ENCODE measurements at regions not wholly inside any gene's neighbourhood (a gene's known extent, or its start where the extent isn't known, plus 50 kb on each side); places are given as distances from the start of the nearest gene placed in this dataset.
A peak's percentile ranks its signal among the peaks of the same experiment; 100 is the strongest.
"Not testable (repeated sequence)": the region's sequence is repeated elsewhere in the genome, so short reads cannot be mapped to it uniquely, and the experiment has no call there.

DNA sequence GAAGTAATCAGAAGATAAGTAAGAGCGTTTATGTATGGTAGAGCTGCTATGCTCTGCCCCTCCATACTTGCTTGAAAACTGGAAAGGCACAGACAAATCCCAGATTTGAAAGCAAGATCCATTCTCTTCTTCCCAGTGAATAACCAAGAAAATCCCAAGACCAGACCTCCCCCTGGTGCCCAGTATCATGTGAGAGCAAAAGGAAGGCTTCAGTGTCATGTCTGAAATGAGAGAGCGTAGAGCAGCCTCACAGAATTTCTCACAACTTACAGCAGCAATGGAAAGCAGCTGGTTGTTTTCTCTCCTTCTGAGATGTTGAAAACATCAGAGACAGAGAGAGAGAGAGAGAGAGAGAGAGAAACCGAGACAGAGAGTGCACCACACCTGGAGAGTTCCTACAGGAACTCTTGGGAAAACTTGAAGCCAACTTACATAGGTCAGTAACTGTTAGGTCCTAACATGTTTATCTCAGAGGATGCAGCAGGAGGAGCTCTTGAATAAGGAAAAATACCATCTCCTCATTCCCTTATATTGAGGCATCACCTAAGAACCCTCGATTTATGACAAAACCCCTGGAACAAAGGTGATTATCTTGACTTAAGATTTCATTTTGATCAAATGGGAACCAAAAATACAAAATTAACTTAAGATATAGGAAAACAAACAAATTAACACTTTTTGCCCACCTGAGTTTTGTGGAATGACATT, 273.3 kb downstream of the NSUN3 start:
- DNase-seq, result peak; percentile 59

DNA sequence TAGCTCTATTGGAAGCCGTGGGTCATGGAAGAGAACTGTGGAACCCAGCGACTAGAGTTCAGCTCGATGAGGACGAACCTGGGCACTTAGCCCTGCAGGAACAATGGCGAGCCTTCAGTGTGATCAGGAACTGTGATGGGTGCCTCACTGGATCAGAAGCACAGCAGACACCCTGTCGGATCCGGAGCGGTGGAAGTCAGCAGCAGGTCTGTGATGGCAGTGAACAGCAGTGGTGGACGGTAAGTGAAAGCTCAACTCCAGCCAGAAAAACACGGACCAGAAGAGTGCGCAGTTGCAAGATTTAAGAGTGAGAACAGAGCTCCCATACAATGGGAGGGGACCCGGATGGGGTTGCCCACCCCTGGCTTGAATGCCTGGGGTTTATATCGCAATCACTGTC, 282.2 kb downstream of the NSUN3 start:
- DNase-seq, result no peak

DNA sequence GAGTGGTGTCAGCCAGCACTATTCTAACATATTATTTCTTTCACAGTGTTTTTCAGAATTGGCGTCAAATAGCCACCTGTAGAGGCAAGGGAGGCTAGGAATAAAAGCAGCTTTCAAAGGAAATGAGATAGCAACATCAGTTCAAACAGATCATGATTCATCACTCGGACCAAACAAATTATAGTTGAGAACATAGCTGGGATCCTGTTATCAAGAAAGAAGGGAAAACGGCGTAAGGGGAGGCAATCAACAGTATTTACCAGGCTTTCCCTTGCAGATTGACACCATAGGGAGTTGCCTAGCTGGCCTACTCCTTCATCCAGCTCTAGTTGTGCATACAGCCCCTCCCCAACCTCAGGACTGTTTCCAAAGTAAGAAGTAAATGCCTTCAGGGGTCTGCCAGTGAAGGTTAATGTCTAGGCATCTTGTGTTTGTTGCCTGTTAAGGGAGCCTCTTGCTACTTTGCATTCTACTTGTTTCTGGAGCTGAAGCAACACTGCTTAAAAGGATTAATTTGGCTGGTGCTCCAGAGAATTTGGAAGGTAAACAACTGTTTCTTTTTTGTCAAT, 286.5 kb downstream of the NSUN3 start:
- DNase-seq, result no peak

DNA sequence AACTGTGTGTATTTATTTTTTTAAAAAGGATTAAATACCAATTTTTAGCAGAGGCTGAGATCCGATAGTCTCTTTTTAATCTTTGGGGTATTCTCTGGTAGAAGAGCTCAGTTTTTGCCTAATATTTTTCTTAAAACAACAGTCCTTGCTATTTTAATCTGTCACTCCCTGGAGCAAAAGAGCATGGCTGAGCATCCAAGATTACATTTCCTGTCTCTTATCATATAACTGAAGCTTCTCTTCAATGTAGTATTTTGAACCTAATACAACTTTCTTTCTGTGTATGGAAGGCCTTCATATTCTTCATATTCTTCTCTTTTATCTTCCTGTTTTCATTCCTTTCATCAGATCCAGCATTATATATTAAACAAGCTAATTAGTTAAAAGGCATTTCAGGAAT, 293.7 kb downstream of the NSUN3 start:
- DNase-seq, result no peak

DNA sequence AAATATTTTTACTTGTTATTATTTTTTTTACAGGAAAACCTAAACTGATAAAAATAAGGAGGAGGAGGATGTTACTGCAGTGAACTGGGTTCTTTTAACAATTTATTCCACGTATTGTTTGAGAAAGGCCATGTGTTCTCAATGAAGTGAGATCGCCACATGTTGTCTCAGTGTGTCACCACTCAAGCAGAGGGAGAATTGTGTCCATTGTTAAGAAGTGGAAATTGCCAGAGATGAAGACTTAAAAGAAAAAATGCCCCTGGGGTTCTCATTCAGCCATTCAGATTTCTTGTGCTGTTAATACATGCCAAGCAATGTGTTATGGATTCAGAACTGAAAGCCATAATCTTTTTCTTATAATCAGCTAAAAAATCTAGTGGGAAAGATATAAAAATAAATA, 297.1 kb downstream of the NSUN3 start:
- DNase-seq, result no peak

DNA sequence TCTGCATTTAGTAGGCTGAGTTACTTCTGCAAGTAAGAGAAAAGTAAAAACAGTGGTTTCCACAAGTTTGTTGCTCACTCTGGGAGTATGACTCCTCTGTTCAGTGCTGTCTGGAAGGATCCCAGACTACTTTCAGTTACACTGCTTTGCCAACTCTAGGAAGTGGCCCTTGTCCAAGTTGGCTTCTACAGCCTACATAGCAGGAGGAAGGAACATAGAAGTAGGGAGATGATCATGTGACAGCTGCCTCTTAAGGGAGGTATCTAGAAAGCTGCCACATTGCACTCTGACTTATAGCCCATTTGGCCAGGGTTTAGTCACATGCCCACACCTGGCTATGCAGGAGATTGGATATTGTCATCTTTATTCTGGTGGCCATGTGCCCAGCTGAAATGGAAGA, 298.1 kb downstream of the NSUN3 start:
- DNase-seq, result peak; percentile 22

DNA sequence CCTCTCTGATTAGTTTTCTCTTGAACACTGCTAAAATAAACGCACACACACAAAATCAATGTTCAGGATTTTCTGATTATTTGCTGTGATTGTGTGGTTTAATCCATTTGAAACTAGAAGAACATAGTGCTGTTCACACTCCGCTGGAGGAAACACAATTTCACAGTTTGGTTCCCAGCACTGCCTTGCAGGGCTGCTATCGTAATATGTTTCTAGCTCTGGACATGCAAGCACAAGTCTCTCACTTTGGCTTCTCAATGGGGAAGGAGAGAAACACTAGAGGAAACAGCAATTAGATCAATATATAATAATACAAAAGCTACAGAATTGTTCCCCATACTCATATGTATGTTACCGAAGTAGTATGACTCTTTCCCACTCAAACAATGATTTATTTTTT, 299.5 kb downstream of the NSUN3 start:
- DNase-seq, result no peak

DNA sequence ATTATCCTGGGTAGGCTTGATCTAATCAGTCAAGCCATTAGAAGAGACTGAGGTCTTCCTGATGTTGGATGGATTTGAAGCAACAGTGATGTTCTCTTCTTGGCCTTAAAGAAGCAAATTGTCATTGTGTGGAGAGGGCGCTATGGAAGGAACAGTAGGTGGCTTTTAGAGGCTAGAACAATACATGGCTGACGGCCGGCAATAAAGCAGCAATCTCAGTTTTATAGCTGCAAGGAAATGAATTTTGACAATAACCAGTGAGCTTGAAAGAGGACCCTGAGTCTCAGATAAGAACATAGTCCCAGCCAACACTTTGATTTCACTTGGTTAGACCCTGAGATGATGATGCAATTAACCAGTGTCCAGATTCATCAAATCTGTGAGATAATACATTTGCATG, 302.1 kb downstream of the NSUN3 start:
- no peak for DNase-seq

DNA sequence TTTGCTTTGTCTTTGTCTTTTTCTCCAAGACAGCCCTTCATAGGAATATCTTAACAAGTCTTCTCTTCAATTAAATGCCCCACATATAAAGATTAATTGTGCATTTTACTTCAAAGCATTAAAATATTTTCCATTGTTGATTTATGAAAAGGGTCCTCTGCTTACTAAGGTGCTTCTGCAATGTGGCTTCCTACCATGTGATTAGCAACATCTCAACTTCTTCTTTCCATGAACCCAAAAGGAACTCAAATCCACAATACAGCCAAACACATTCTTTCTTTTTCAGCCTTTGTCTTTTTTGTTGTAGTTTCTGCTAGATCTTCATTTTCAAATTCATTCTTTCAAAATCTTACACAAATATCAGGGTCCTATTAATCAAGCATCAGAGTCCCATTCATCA, 309.2 kb downstream of the NSUN3 start:
- DNase-seq, result no peak

DNA sequence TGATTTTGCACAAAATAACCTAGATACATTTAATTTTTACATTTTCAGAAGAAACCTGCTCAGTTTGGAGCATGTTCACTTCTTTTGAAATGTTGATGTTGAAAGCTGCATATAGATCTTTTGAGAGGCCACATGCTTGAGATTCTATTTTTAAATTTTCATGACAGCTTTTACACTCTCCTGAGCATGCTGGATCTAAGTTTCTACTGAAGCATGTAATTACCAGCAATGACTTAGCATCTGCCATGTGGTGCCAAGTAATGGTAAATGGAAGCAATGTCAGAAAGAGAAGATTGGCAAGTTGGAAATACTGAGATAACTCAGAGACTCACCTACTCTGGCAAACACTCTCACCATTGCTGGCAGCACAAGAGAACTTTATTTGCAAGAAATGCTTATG, 310.6 kb downstream of the NSUN3 start:
- DNase-seq, result no peak

DNA sequence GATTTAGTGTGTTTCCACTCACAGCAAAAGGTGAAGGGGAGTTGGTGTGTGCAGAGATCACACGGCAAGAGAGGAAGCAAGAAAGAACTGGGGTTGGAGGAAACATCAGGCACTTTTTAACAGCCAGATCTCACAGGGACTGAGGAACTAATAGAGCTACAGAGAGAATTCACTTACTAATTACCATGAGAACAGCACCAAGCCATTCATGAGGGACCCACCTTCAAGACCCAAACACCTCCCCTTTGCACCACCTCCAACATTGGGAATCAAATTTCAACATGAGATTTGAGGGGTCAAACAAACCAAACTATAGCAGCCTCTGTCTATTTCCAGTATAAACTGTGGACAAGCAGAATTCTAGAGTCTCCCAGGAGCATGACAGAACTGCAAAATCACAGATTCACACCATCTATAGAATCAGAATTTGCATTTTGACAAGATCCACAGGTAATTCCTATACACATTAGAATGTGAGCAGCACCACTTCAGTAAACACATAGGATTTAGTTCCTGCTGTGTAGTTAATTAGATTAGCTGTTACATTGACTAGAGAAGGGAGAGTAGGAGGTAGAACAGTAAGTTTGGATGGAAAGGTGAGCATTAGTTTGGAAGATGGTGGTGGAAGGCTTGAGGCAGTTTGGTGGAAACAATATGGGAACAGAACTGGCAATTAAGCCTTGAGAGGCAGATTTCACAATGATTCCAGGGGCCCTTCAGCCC, 311.7 kb downstream of the NSUN3 start:
- no peak for DNase-seq

DNA sequence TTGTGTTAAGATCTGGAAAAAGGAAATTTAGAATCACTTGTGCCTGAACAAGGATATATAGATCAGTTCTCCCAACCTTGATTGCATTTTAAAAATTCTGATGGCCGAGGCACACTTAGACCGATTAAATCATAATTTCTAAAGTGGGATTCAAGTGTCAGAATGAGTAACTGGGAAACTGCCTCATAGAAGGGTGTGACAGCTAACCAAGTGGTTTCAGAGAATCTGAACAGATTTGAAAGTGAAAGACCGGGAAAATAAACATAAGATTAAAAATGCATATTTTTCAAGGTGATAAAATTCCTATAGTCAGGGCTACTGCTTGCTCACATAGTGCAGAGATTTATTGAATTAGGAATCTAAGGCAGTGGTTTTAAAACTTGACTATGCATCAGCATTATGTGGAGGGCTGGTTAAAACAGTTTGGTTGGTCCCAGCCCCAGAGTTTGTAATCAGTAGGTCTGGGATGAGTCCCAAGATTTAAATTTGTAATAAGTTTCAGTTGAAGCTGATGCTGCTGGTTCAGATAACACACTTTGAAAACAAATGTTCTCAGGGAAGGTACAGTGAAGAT, 314.3 kb downstream of the NSUN3 start:
- DNase-seq, result not testable (repeated sequence)

DNA sequence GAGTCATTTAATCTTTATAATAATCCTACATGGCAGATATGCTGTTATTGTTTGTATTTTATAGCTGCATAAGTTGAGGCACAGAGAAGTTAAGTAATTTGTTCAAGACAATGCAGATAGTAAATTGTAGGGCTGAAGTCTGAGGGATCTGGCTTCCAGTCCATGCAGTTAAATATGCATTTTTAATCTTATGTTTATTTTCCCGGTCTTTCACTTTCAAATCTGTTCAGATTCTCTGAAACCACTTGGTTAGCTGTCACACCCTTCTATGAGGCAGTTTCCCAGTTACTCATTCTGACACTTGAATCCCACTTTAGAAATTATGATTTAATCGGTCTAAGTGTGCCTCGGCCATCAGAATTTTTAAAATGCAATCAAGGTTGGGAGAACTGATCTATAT, 315.0 kb downstream of the NSUN3 start:
- not testable (repeated sequence) for DNase-seq

DNA sequence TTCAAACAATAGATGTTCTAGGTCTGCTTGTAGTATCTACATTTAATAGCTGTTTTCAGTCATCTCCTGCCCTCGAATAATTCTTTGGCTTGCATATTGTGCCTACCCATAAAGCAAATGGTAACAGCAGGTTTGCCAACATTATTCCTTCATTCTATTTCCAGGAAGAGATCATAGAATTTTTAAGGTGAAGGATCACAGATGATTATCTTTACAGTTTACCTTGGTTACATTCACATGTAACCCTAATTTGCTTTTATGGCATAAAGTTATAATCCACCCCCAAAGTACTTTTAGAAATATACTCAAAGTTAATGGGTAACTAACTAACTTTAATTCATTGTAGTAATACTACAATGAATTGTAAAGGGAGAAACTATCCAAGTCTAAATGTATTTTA, 315.5 kb downstream of the NSUN3 start:
- DNase-seq, result no peak

DNA sequence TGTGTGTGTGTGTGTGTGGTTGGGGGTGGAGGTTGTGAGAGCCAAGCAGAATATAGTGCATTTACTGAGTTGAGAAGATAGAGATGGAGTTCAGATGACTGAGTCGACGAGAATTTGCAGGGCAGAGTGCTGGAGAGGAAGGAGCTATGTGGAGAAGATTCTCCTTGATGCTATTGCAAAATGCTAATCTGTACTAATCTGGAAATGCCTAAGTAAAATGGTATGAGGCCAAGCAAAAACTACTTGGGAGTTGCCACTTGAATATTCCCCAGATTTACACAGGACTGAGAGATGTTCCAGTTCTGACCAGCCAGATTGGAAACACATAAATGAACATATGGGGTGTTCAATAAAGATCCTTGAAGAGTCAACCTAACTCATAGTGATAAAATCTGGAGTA, 316.4 kb downstream of the NSUN3 start:
- DNase-seq, result no peak

DNA sequence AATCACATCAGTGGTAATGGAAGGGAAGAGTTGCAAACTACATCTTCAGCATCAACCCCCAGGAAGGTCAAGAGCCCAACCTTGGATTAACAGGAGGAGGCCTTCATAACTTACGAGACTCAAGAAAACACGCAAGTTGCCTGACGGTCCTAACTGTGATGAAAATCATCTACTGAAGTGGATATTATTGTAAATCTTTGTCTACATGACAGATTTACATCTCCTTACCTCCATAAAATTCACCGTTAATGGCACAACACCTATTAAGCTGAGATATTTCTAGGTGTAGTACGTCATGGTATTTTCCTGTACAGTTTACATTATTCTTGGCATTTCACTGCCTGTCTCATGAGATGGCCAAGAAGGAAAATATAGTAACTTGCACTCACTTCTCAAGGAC, 332.0 kb downstream of the NSUN3 start:
- no peak for DNase-seq

DNA sequence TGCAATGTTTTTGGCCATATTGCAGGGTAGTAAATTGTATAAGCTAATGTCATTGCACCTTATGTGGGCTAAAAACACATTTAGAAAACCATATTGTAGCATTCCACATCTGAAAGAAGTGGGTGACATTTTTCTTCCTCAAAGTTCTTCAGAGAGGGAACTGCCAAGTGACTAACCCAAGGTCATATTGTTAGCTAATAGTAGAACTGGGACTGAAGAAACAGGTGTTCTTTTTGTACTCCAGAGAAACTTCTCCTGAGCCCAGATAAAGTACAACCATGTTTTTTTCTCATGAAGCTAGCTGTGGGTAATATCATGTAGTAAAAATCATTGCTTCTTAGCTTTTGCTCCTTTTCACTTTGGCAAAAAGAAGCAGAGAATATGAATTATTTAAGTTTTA, 333.0 kb downstream of the NSUN3 start:
- DNase-seq, result no peak

DNA sequence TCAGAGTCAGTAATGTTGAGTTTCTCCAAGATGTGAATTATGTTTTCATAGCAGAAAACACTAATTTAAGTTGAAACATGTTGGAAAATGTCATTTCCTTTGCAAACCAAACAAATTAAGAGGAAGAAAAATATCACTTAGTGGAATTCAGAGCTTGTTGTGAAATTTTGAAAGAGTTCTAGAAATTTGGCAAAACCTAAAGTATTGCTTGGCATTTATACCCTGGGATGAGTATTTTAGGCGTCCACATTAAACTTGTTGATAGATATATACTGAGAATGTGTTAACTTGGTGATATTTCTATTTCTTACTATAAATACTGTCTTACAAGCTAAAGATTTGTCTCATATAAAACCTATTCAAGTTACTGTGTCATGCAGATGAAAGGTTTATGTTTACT, 335.2 kb downstream of the NSUN3 start:
- no peak for DNase-seq

DNA sequence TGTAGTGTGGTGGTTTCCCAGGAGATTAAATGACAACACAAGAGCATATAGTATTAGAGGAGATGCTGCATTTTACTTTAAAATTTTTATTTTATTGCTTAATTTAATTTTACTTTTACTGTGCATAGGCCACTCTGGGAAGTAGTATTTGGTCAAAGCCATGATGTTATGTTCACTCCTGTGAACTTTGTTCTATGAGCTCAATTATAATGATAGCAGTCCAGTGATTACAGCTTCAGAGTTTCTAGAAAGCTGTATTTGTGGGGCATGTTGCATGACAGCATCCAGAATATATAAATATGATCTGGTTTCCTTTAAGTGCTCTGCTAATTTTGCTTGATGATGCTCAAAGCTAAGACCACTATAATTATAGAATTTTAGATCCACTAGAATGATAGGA, 338.6 kb downstream of the NSUN3 start:
- DNase-seq, result no peak

DNA sequence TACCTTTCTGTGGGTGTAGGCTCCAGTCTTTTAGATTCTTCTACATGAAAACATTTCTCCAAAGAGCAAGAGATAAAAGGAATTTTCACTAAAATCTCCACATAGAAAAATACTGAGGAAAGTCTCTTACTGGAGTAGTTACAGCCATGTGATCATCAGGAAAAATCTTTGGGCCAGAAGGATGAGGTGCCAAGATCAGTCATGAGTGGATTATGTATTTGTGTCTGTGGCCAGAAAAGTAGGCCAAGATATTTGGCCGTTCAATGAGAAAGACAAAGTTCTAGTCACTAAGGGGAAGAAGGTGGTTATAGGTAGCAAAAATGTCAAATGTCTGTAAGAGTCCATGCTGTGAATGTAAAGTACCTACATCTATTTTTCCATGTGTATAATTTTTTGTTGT, 339.3 kb downstream of the NSUN3 start:
- DNase-seq, result no peak

DNA sequence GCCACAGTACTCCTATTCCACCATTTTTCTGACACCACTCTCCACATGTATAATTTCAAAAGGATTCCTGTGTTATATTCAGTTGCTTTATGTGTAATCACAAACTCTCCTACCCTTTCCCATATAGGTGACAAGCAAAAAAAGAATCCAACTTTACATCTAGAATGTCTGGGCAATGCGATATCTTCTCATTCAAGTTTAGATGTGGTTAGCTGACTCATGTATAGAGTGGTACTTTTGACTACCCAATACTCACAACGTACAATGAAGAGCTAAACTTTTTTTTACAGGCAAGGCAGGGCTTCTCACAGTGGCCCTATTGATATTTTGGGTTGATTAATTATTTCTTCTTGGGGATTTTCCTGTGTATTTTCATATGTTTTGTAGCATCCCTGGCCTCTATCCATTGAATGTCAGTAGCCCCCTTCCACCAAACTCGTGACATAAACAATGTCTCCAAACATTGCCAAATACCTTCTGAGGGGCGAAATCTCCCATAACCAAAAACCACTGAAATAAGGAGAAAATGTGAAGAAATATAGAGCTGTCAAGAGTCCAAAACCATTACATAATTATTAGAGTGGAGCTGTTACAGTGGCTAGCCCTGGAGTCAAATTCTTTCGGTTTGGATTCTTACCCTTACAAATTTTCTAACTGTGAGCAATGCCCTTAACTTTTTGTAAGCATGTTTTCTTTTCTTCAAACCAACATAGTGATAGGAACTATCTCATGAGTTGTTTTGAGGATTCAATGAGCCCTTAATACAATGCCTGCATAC, 342.6 kb downstream of the NSUN3 start:
- DNase-seq, result peak; percentile 66

DNA sequence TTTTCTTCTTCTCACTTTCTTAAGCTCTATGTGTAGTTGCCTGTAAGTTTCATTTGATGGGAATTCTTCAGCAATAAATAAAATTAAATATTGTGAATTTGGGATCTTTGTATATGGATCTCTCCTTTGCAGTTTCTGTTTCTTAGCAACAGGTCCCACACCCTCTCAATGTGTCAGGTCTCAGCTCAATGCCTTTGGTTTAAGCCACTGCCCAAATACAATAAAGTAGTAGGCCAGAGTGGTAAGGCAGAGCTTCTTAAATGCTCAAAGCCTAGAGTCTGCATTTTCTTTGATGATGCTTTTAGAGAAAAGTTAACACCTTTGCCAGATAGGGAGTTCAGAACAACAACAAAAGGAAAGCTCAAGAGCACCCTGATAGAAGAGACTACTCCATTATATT, 343.7 kb downstream of the NSUN3 start:
- DNase-seq, result no peak

DNA sequence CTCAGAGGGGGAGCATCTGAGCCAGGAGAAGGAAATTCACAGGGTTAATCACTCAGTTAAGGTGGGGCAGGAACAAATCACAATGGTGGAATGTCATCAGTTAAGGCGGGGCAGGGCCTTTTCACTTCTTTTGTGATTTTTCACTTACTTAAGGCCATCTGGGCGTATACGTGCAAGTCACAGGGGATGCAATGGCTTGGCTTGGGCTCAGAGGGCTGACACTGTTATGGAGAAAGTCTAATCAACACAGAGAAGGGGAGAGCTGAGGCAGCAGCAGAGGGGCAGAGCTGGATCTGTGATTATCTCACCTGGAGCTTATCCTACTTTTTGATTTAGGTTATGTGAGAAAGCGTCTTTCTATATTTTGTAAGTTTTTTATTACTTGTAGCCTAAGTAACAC, 350.1 kb downstream of the NSUN3 start:
- not testable (repeated sequence) for DNase-seq
